Tibial nerve (tissue), 4 donors: ENCODE measurements at regions not wholly inside any gene's neighbourhood (a gene's known extent, or its start where the extent isn't known, plus 50 kb on each side); places are given as distances from the start of the nearest gene placed in this dataset.

Experiments used
- EP300 ChIP-seq, 2 donors: sonication (generic); formaldehyde crosslinking; IDR thresholded peaks; one replicate each; pipeline ENCODE4 v1.6.1; 2017; ENCODE audit warnings: antibody characterized with exemption in 2 of 2, mild to moderate bottlenecking in 1 of 2
- POLR2A ChIP-seq, 2 donors: fragments of 450-650 bp; IDR thresholded peaks; one replicate each; pipeline ENCODE4 v1.6.1; 2017; ENCODE audit warnings: antibody characterized with exemption in 2 of 2, mild to moderate bottlenecking in 2 of 2, moderate library complexity in 2 of 2
- TF ChIP-seq, protein P1 (sequence below), 5 experiments: fragments of 200-600 bp in 3 of 5; fragments of 450-650 bp in 2 of 5; sonication (generic) in 3 of 5; IDR thresholded peaks; one replicate each; pipeline ENCODE4 v1.5.1; 2016 to 2019; ENCODE audit warnings: antibody characterized with exemption in 5 of 5, mild to moderate bottlenecking in 3 of 5, moderate library complexity in 2 of 5

DNA sequence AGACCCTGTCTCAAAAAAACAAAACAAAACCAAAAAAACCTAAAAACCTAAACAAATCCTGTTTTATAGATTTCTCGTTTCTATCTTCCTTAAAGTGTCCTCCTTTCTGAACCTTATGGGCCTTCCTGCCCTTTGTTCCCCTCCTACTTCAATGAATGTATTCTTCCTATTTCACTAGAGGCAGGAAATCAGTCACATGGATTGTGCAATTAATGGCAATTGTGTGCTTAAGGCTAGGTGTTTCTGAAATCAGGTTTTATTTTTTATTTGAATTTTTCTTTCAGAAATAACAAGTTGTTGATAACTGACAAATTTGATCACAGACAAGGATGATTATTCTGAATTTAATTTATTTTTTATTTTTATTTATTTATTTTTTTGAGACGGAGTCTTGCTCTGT is 220.6 kb upstream of the SEMA6A start:
- TF ChIP-seq, protein P1, sequence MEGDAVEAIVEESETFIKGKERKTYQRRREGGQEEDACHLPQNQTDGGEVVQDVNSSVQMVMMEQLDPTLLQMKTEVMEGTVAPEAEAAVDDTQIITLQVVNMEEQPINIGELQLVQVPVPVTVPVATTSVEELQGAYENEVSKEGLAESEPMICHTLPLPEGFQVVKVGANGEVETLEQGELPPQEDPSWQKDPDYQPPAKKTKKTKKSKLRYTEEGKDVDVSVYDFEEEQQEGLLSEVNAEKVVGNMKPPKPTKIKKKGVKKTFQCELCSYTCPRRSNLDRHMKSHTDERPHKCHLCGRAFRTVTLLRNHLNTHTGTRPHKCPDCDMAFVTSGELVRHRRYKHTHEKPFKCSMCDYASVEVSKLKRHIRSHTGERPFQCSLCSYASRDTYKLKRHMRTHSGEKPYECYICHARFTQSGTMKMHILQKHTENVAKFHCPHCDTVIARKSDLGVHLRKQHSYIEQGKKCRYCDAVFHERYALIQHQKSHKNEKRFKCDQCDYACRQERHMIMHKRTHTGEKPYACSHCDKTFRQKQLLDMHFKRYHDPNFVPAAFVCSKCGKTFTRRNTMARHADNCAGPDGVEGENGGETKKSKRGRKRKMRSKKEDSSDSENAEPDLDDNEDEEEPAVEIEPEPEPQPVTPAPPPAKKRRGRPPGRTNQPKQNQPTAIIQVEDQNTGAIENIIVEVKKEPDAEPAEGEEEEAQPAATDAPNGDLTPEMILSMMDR (IDR thresholded peaks at IDR 0.05): no peak
- TF ChIP-seq EP300 (IDR thresholded peaks at IDR 0.05) (no peak), POLR2A (IDR thresholded peaks at IDR 0.05) (no peak)
